Adrenal gland (tissue), 5 donors: ENCODE measurements at regions not wholly inside any gene's neighbourhood (a gene's known extent, or its start where the extent isn't known, plus 50 kb on each side); places are given as distances from the start of the nearest gene placed in this dataset.
"Not testable (repeated sequence)": the region's sequence is repeated elsewhere in the genome, so short reads cannot be mapped to it uniquely, and the experiment has no call there.

Experiments used
- CTCF ChIP-seq, 6 experiments: fragments of 450-650 bp in 4 of 6; fragments of 200-600 bp in 2 of 6; sonication (generic) in 1 of 6; IDR thresholded peaks; 1 replicate in 5 of 6; 2 replicates in 1 of 6; pipeline versions ENCODE4 v1.5.1 to v1.8.0; 2016 to 2021; ENCODE audit warnings: antibody characterized with exemption in 6 of 6, mild to moderate bottlenecking in 2 of 6, moderate library complexity in 1 of 6
- POLR2A ChIP-seq, 2 donors: fragments of 450-650 bp; IDR thresholded peaks; one replicate each; pipeline ENCODE4 v1.6.1; 2017; ENCODE audit warnings: antibody characterized with exemption in 2 of 2, mild to moderate bottlenecking in 2 of 2, moderate library complexity in 1 of 2
- donor health status: DM: no; HTN: no; CAD: no.

DNA sequence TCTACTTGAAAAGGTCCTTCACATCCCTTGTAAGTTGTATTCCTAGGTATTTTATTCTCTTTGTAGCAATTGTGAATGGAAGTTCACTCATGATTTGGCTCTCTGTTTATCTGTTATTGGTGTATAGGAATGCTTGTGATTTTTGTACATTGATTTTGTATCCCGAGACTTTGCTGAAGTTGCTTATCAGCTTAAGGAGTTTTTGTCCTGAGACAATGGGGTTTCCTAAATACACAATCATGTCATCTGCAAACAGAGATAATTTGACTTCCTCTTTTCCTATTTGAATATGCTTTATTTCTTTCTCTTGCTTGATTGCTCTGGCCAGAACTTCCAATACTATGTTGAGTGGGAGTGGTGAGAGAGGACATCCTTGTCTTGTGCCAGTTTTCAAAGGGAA lies 69.8 kb upstream of the MYRIP start:
- TF ChIP-seq CTCF, POLR2A (IDR thresholded peaks at IDR 0.05): not testable (repeated sequence)
